SK-N-SH treated with all-trans-retinoic acid at 6 μM for 48 hours (cell line): ENCODE measurements at regions not wholly inside any gene's neighbourhood (a gene's known extent, or its start where the extent isn't known, plus 50 kb on each side); places are given as distances from the start of the nearest gene placed in this dataset.

Experiments used
- ISL1 ChIP-seq: fragments of 250-450 bp; sonication (Bioruptor Pico); IDR thresholded peaks from 2 replicates; pipeline ENCODE4 v2.1.2; 2022; ENCODE audit warnings: mild to moderate bottlenecking, moderate library complexity
- RARB ChIP-seq: fragments of 250-450 bp; sonication (Bioruptor Pico); IDR thresholded peaks from 2 replicates; pipeline ENCODE4 v1.8.0; 2021; ENCODE audit warnings: mild to moderate bottlenecking, moderate library complexity
- SNAI2 ChIP-seq: fragments of 250-450 bp; sonication (Bioruptor Pico); IDR thresholded peaks from 2 replicates; pipeline ENCODE4 v1.5.0; 2020; ENCODE audit warnings: mild to moderate bottlenecking, moderate library complexity
- ZFP30 ChIP-seq: fragments of 450-650 bp; formaldehyde crosslinking; IDR thresholded peaks from 2 replicates; pipeline ENCODE4 v1.5.0; 2022; ENCODE audit warnings: mild to moderate bottlenecking, moderate library complexity
- ZNF70 ChIP-seq: fragments of 450-650 bp; formaldehyde crosslinking; IDR thresholded peaks from 2 replicates; pipeline ENCODE4 v1.5.0; 2020; ENCODE audit warnings: mild to moderate bottlenecking, moderate library complexity
- TF ChIP-seq, protein P1 (sequence below): fragments of 250-450 bp; sonication (Bioruptor Pico); IDR thresholded peaks from 2 replicates; pipeline ENCODE4 v1.8.0; 2020; ENCODE audit warnings: mild to moderate bottlenecking, moderate library complexity, borderline replicate concordance
- TF ChIP-seq, protein P2 (sequence below): fragments of 250-450 bp; sonication (Bioruptor Pico); IDR thresholded peaks from 2 replicates; pipeline ENCODE4 v1.5.0; 2020; ENCODE audit warnings: mild to moderate bottlenecking, moderate library complexity
- TF ChIP-seq, protein P3 (sequence below): fragments of 250-450 bp; sonication (Bioruptor Pico); IDR thresholded peaks from 2 replicates; pipeline ENCODE4 v1.5.1; 2020; ENCODE audit warnings: low read depth, mild to moderate bottlenecking, moderate library complexity

DNA sequence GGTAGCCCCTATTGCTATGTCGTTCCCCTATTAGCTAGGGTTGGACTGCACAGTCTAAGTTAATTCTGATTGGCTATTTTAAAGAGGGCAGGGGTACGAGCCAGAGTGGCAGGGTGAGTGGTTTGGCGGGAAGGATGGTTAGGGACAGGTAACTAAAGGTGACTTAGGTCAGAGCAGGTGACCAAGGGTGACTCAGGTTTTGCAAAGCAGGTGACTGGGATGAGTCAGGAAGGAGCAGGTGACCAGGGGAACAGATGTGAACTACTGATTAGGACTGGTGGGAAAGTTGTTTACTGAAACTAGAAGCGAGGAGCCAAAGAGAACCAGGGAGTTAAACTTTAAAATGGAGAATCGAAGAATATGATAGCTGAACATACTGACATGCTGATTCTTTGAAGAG is 295.2 kb downstream of the GJA1 start:
- TF ChIP-seq SNAI2 (CRISPR knock-in tag) (no peak), ZNF70 (CRISPR knock-in tag) (no peak), RARB (CRISPR knock-in tag) (no peak), ZFP30 (CRISPR knock-in tag) (no peak), ISL1 (CRISPR knock-in tag) (no peak)
- TF ChIP-seq, protein P1, sequence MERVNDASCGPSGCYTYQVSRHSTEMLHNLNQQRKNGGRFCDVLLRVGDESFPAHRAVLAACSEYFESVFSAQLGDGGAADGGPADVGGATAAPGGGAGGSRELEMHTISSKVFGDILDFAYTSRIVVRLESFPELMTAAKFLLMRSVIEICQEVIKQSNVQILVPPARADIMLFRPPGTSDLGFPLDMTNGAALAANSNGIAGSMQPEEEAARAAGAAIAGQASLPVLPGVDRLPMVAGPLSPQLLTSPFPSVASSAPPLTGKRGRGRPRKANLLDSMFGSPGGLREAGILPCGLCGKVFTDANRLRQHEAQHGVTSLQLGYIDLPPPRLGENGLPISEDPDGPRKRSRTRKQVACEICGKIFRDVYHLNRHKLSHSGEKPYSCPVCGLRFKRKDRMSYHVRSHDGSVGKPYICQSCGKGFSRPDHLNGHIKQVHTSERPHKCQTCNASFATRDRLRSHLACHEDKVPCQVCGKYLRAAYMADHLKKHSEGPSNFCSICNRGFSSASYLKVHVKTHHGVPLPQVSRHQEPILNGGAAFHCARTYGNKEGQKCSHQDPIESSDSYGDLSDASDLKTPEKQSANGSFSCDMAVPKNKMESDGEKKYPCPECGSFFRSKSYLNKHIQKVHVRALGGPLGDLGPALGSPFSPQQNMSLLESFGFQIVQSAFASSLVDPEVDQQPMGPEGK (CRISPR knock-in tag) = no peak
- TF ChIP-seq, protein P2, sequence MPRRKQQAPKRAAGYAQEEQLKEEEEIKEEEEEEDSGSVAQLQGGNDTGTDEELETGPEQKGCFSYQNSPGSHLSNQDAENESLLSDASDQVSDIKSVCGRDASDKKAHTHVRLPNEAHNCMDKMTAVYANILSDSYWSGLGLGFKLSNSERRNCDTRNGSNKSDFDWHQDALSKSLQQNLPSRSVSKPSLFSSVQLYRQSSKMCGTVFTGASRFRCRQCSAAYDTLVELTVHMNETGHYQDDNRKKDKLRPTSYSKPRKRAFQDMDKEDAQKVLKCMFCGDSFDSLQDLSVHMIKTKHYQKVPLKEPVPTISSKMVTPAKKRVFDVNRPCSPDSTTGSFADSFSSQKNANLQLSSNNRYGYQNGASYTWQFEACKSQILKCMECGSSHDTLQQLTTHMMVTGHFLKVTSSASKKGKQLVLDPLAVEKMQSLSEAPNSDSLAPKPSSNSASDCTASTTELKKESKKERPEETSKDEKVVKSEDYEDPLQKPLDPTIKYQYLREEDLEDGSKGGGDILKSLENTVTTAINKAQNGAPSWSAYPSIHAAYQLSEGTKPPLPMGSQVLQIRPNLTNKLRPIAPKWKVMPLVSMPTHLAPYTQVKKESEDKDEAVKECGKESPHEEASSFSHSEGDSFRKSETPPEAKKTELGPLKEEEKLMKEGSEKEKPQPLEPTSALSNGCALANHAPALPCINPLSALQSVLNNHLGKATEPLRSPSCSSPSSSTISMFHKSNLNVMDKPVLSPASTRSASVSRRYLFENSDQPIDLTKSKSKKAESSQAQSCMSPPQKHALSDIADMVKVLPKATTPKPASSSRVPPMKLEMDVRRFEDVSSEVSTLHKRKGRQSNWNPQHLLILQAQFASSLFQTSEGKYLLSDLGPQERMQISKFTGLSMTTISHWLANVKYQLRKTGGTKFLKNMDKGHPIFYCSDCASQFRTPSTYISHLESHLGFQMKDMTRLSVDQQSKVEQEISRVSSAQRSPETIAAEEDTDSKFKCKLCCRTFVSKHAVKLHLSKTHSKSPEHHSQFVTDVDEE (CRISPR knock-in tag) = no peak
- TF ChIP-seq, protein P3, sequence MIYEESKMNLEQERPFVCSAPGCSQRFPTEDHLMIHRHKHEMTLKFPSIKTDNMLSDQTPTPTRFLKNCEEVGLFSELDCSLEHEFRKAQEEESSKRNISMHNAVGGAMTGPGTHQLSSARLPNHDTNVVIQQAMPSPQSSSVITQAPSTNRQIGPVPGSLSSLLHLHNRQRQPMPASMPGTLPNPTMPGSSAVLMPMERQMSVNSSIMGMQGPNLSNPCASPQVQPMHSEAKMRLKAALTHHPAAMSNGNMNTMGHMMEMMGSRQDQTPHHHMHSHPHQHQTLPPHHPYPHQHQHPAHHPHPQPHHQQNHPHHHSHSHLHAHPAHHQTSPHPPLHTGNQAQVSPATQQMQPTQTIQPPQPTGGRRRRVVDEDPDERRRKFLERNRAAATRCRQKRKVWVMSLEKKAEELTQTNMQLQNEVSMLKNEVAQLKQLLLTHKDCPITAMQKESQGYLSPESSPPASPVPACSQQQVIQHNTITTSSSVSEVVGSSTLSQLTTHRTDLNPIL (CRISPR knock-in tag) = no peak
